NT2/D1 (cell line): ENCODE measurements at regions not wholly inside any gene's neighbourhood (a gene's known extent, or its start where the extent isn't known, plus 50 kb on each side); places are given as distances from the start of the nearest gene placed in this dataset.

ENCODE experiments used
- YY1 ChIP-seq: IDR thresholded peaks from 2 replicates; pipeline ENCODE4 v1.6.1; 2011; ENCODE audit not compliant: insufficient read length, insufficient read depth
- ZNF274 ChIP-seq: IDR thresholded peaks from 2 replicates; pipeline ENCODE4 v1.6.1; 2011; ENCODE audit warnings: mild to moderate bottlenecking, low read depth, low read length

GRCh38 chr13:84086847-84087162 is 204.5 kb upstream of the SLITRK1 start:
- TF ChIP-seq ZNF274, result no peak
- TF ChIP-seq YY1, result no peak
